HS-5 (cell line): ENCODE measurements at regions not wholly inside any gene's neighbourhood (a gene's known extent, or its start where the extent isn't known, plus 50 kb on each side); places are given as distances from the start of the nearest gene placed in this dataset.

Source experiments
- DNase-seq: peaks from one replicate; pipeline ENCODE4 v3.0.0-alpha.2; 2012; ENCODE audit warnings: low read depth

DNA sequence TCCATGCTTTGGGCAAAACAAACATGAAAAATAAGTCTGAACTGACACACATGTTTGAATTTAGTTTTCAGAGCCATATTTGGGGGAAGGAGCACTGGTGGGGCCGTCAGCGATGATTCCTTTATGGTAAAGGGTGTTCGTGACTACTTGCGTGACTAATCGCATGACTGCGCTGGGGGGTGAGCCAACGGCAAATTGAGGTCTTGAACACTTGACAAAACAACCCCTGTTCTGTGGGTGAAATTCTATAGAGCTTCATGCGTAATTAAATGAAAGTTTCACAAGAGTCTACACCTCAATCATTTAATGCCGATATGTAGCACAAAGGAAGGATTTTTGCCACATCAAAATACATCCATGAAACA, 127.5 kb upstream of the CYP1B1 start:
- DNase-seq = no peak

DNA sequence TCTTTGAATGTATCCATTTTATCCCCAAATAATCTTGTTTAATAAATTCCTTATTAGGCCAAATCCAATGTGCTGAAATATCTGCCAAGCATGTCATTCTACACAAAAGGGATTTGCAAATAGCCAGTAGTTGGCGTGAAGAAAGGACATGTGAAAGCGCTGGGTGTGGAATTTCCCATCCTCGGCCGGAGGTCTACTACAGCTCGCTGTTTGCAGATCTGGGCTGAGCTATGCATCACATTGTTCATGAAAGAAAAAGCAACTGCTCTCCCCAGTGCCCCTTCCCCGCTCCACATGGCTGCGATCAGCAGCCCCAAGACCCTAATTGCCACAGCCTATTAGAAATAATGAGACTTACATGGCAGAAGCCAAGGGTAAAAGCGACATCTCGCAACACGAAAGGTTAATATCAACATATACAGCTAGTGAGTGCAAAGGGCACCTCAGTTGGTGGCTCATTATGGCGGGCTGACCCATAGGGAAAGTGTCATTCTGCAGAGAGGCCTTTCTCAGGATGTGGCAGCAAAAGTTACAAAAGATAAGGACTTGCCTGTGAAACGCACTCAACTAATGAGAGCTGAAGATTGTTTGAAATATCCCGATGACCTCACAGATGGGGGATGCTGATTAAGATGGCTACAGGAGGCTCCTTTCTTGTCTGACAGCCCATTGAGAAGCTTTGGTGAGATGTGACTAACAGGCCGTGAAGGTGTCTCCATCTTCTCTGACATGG, 126.9 kb upstream of the CYP1B1 start:
- no peak for DNase-seq

DNA sequence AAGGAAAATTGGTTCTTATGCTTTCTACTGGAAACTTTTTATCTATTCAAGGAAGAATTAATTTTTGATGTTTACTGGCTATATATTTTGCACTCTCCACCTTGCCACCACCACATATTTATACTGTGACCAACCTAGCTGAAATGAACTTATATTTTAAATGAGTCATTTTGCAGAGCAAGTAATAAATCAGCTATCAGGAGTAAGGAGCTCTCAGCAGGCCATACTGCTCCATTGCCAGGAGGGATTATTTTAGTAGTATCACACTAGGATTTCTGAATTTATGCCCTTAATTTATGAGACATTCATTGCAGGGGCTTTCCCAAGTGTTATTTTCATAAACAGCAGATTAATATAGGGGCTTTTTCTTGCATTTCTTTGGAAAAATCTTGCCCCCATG, 125.8 kb upstream of the CYP1B1 start:
- no peak for DNase-seq

DNA sequence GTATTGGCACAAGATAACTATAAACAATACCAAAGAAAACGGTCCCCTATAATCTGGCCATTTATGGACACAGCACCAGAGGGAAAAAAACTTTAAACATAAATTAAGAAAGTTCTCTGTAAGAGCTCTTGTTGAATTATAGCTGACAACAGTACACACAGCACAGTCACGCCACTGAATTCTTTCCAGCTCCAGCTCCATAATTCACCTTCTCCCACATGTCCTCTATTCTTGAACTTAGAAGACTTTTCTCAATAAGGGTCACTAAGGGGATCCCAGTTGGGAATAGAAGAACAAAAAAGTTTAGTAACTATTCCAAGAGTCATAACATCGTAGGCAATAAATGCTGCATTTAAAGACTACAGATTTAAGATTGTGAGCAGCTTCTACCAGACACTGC, 124.6 kb upstream of the CYP1B1 start:
- DNase-seq = no peak

DNA sequence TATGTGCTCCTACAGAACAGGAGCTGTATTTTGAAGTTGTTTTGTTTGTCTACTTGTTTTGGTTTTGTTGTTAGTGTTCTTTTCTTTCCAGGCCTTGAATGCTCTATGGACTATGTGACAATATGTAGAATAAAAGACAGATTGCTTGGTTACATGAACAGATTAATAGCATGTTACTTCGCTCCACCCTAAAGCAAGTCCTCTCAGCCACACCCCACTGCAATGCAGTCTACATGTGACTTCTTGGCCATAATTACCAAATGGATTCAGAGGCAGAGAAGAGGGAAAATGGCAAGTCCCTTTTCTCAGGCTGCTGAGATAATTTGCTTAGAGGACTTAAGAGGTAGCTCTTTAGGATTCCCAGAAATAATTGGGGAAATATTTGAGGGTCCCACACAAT, 123.2 kb upstream of the CYP1B1 start:
- DNase-seq = no peak

DNA sequence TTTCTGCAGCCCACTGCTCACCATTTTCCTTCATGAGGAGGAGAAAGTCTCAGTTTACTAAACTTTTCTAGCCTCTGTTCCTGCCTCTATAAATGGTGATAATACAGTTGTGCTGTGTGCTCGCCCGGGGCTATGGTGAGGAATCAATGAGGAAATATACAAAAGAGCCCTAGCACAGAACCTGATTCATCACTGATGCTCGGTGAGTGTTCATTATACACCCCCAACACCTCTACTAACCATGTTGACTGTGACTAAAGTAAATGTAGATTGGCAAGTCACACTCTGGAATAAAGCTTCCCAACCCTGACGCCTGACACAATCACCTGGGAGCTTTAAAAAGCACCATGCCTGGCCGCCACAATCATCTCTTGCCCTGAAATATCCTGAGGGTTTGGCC, 118.8 kb upstream of the CYP1B1 start:
- no peak for DNase-seq

DNA sequence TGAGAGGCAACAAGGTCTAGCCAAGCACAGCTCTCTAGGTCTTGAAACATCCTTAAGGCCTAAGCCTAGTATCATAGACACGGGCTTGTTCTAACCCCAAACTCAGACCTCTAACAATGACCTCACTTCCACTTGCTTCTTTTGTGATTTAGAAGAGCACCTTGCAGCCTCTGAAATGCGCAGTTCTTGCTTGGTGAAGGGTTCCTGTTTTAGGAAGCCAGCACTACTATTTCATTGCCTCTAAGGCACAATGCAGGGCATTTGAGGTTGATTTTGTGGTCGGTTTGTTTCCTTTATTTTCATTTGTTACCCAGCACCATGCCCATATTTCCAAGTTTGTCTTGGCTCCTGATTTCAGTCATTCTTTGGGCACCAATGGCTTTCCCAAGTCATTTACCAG, 117.0 kb upstream of the CYP1B1 start:
- DNase-seq = no peak

DNA sequence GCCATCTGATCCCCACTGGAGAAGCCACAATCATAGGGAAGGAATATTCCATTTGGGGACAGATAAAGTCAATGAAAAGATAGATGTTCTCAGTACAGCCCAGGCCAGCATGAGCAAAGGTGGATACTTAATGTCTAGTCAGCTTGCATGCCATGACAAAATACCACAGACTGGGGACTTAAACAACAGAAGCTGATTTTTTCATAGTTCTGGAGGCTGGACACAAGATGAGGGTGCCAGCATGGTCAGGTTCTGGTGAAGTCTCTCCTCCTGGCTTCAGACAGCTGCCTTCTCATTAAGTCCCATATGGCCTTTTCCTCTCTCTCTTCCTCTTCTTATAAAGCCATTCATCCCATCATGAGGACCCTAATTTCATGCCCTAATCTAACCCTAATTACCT, 116.1 kb upstream of the CYP1B1 start:
- DNase-seq = no peak

DNA sequence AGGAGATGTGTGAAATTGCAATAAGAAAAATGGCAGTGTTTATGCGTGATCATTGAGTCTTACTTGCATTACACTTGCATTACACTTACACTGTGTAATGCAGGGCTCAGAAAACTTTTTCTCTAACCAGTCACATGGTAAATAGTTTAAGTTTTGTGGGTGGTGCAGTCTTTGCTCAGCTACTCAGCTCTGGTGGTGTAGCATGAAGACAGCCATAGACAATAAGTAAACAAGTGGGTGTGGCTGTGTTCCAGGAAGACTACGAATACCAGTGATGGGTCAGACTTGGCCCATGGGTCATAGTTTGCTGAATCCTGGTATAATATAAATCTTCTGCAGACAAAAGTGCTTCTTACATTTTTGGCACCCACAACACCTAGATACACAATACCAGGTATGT, 115.6 kb upstream of the CYP1B1 start:
- DNase-seq = no peak

DNA sequence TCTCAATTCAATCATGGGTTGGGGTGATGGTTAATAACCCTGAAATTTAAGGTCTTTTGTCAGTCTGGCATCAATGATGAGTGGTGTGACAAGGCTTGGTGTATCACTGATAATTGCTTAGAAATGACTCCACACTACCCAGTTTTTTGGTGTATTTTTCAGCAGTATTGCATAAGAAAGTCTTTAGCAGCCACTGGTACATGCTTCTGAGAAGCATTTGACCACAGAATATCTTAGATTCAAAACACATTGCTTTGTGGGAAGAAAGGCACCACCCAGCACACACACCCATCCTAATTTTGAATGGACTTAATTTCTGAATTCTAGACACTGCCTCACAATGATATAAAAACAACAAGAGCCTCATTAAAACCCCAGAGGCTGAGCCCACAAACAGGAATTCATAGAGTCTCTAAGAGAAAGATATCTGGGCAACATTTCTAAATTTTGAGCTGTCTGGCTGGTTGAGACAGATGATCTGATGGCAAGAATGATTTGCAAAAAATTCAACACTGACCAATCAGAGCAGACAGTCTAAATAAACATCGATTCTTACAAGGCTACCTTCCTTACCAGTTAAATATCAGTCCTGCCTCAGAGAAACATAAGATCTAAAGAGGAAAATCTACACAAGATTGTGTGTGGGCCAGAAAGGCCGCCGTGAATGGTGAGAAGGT, 114.7 kb upstream of the CYP1B1 start:
- no peak for DNase-seq

DNA sequence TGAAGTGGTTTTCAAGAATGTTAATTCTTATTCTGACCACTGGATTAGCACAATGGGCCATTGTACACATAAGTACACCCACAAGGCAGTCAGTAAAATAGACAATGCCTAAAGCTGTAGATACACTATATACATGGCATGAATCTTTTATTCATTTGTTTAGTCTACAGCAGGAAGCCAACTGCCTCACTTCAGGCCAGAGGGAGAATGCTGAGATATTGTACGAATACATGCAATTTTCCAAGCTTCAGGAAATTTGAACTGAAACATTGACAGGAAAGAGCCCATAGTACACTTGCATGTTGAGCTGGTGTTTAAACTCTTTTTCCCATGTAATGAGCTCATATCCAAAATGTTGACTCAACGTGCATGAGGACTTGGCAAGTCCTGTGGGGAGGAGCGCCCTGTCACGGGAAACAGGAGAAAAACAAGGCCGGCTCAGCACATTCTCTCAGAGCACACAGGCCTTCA, 111.6 kb upstream of the CYP1B1 start:
- DNase-seq = no peak

DNA sequence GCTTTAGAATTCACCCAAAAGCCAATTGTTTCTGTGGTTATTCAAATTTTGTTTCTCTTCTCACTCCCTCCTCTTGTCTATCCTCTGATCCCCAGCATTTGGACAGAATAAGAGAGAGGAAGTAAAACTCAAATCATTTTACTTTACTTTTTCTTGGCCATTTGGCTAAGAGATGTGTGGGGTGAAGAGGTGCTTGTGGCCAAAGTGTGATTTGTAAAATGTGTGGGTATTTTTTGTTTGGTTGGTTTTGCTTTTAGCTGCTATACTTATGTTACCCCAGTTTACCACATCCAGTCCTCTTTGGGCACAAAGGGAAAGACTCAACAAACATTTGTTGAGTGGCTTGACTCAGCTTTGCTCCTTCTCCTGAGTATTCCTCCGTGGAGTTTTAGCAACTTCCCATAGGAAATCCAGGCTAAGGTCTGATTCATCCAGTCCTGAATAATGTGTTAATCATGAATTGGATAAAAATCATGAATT, 109.1 kb upstream of the CYP1B1 start:
- peak; percentile 45 for DNase-seq

DNA sequence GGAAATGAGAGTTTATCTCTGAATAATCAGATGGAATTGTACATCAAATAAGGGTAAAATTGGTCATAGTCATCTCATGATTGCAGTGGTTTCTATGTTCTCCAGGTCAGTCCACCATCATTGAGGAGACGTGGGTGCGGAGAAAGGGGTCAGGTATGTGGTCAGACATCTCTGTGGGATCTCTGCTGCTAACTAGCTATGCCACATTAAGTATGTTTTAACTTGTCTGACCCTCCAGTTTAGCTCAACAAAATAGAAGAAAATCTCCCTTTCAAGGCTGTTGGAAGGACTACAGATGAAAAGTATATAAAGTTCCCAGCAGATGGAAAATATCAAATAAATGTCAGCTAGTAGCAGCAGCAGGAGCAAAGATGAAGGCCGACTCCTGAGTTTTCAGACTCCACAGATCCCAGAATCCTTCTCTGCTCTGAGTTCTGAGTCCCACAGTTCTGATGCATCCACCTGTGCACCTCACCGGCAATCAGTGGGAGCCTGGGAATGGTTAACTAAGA, 106.6 kb upstream of the CYP1B1 start:
- no peak for DNase-seq

DNA sequence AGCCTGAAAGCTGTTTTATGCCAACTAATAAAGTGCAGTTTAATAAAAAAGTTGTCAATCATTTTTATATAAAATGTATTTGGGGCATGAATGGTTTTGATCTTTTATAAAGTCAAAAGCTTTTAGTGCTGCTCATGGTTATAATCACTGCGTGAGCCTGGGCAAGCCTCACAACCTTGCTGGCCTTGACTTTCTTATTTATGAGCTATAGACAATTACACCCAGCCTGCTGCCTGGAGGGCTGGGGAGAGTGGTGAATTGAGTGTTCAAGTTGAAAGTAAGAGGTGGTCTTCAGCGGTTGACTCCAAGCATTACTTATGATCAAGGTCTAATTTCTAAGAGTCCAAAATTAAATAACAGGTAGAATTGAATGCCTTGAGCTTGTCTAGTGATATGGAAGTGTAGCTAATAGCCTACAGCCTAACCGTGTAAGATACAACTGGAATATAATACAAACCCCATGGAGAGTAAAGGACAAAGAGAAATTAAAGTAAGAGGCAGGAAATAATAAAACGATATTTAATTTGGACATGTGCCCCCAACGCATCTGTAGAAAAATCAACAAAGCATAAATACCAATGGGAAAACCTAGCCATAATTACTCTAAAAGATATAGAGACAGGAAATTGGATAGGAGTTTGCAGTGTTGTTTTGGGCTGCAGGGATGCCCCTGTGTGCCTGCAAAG, 106.0 kb upstream of the CYP1B1 start:
- no peak for DNase-seq

DNA sequence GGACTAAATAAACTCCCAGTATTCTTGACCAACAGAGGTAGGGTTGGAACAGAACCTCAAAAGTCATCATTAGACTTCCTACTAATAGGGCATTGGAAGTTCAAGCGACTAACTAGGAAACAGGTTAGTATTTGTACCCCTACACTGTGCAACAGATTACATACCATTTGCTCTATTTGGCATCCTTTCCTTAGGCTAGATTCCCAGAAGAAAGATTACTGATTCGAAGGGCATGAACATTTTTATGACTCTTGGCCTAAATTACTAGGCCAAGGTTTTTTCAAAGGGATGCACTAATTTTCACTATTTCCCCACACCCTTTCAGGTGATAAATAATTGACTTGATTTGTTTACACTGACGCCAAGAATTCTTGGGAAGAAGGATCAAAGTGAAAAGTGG, 104.8 kb upstream of the CYP1B1 start:
- DNase-seq = no peak

DNA sequence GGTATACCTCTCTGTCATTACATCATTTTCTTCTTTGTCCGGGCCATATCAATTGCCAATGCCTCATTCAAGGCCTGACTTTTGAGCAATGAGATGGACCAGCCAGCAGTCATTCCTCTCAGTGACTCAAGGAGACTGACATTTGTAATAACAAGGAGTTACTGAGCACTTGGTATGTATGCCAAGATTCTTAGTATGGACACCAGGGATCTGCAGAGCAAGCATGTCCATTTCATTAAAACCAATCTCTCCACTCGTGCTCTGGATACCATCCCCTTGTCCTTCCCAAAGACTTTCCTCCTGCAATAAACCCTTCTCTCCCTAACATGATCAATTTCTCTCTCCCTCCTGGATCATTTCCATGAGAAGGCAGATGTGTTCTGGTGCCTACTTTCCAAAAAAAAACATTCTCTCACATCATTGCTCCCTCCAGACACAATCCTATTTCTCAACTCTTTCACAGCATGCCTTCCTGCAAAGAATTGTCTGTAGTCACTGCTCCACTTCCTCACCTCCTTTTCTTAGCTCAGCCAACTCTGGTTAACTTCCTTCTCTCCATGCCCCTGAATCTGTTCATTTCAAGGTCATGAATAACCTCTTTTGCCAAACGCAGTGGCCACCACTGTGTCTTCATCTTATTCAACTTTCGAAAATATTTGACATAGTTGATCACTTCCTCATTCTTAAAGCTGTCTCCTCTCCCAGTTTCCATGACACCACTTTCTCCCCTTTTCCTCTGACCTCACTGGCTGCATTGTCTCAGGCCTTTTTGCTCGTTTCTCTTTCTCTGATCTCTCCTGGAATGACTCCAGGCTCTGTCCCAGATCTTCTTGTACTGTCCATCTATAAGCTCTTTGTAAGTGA, 102.8 kb upstream of the CYP1B1 start:
- DNase-seq = peak; percentile 96

DNA sequence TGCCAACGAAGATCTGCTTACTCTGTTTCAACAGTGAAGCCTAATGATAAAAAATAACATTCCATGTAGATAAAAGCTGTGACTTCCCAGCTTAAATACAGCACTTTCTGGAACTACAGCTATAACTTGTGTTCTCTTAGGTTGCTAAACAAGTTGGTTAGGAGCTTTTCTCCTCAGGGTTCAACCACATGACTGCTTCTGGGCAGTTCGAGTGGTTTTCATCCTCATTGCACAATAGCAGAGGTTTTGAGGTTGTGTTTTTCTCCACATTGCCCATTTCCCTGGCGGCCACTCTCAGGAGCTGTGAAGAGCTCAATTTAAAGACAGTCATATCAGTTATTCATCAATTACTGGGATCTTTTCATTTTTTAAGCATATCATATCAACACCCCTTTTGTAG, 102.2 kb upstream of the CYP1B1 start:
- DNase-seq = no peak

DNA sequence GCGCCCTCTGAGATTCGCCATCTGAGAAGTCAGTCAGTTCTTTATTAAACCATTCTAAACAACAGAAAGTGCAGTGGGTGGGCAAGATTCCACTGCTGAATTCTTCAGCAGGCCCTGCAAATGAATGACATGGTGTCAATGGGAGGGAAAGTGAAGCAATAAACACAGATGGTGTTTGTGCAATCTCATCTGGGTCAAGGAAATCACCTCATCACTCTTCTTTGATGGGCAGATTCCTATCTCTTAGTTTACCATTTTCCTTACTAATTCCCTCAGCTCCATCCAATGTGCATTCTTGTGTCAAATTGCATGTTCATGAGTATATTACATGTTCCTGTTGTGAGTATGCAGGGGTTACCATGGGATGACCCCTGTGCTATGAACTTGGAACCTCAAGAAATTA, 100.7 kb upstream of the CYP1B1 start:
- DNase-seq = peak; percentile 93

DNA sequence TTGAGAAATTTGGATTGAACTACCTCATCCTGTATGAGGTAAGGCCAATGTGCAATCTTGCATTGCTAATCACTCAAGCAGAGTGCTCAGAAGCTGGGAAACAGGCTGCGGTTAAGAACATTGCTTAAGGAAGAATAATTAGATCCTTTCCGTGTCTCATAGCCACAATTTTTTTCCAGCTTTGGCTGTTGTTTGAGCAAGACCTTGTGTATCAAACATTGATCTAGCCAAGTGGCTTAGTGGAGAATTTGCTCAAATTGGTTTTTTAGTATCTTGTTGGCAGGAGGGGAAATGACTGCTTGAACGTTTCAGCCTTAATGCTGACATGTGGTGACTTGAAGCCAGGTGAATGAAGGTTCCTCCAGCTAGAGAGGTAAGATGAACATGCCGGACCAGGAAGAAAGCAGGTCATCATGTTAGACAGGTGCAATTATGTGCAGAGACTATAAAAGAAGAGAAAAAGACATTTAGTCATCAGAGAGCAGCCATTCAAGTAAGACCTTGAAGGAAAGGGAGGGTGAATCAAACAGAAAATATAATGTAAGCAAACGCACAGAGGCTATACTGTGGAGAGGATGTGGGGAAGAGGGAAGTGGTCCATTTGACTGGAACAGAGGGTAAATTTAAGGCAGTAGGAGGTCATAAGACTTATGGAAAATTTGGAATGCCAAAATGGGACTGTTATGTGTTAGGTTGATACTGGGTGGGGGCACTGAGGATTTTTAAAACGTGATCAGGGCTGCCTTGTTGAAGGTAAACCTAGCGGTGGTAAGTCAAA, 98.9 kb upstream of the CYP1B1 start:
- peak; percentile 92 for DNase-seq

DNA sequence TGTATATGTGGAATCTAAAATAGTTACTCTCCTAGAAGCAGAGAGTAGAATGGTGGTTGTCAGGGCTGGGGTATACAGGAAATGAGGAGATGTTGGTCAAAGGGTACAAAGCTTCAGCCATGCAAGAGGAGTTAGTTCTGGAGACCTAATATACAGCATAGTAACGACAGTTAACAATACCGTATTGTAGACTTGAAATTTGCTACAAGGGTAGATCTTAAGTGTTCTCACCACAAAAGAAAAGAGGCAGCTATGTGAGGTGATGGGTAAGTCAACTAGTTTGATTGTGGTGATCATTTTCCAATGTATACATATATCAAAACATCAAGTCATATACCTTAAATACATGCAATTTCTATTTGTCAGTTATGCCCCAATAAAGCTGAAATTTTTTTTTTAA, 98.2 kb upstream of the CYP1B1 start:
- DNase-seq = no peak

DNA sequence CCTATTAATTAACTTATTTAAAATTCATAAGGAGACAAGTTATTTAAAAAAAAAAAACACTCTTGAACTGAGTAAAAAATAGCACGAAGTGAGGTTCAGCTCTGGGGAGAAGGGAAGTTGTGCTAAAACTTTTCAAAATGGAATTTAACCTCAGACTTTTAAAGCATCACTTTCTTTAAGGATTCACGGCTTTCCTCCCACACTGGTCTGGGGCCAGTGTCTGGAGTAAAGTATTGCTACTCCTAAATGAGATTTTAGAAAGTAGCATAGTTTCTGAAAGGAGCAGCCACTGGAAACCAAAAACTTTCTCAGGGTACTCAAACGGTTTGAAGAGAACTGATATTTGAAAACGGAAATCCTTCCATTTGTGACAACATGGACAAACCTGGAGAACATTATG, 97.7 kb upstream of the CYP1B1 start:
- DNase-seq = no peak
